ENCODE measurements at regions not wholly inside any gene's neighbourhood (a gene's known extent, or its start where the extent isn't known, plus 50 kb on each side); places are given as distances from the start of the nearest gene placed in this dataset.

GRCh38 chr22:27344546-27344945 is 457.0 kb downstream of the MN1 start:
- DNase-seq (ENCODE audit: low spot score), result no peak
- in situ Hi-C loops (cut with HindIII; ENCODE audit: low sequenced_read_pairs), result no loop called here

GRCh38 chr22:27345691-27346090 is 455.9 kb downstream of the MN1 start:
- in situ Hi-C loops (cut with HindIII; ENCODE audit: low sequenced_read_pairs), result no loop called here

GRCh38 chr22:27347951-27348350 is 453.6 kb downstream of the MN1 start:
- in situ Hi-C loops (cut with HindIII; ENCODE audit: low sequenced_read_pairs), result no loop called here
- DNase-seq (ENCODE audit: low spot score), result no peak

More at GRCh38 chr22:27345691-27346090, 455.9 kb downstream of the MN1 start:
- no peak for DNase-seq (ENCODE audit: low spot score)

- DNase-seq (ENCODE audit: low spot score), result no peak
Observed at GRCh38 chr22:27348634-27349033, 452.9 kb downstream of the MN1 start.

GRCh38 chr22:27349456-27349855 is 452.1 kb downstream of the MN1 start:
- DNase-seq (ENCODE audit: low spot score), result no peak
- in situ Hi-C loops (cut with HindIII; ENCODE audit: low sequenced_read_pairs), result no loop called here

More at GRCh38 chr22:27348634-27349033, 452.9 kb downstream of the MN1 start:
- in situ Hi-C loops (cut with HindIII; ENCODE audit: low sequenced_read_pairs), result no loop called here

- in situ Hi-C loops (cut with HindIII; ENCODE audit: low sequenced_read_pairs), result no loop called here
- no peak for DNase-seq (ENCODE audit: low spot score)
Observed at GRCh38 chr22:27350306-27350705, 451.2 kb downstream of the MN1 start.

- in situ Hi-C loops (cut with HindIII; ENCODE audit: low sequenced_read_pairs), result no loop called here
- DNase-seq (ENCODE audit: low spot score), result no peak
Observed at GRCh38 chr22:27352426-27352825, 449.1 kb downstream of the MN1 start.

GRCh38 chr22:27358096-27358870 is 443.3 kb downstream of the MN1 start:
- DNase-seq (ENCODE audit: low spot score), result no peak
- in situ Hi-C loops (cut with HindIII; ENCODE audit: low sequenced_read_pairs), result no loop called here

GRCh38 chr22:27370269-27370668 is 431.3 kb downstream of the MN1 start:
- in situ Hi-C loops (cut with HindIII; ENCODE audit: low sequenced_read_pairs), result no loop called here
- no peak for DNase-seq (ENCODE audit: low spot score)

- in situ Hi-C loops (cut with HindIII; ENCODE audit: low sequenced_read_pairs), result no loop called here
- DNase-seq (ENCODE audit: low spot score), result no peak
Observed at GRCh38 chr22:27370987-27371386, 430.6 kb downstream of the MN1 start.

- in situ Hi-C loops (cut with HindIII; ENCODE audit: low sequenced_read_pairs), result no loop called here
- no peak for DNase-seq (ENCODE audit: low spot score)
Observed at GRCh38 chr22:27372364-27372763, 429.2 kb downstream of the MN1 start.

GRCh38 chr22:27372969-27373670 is 428.4 kb downstream of the MN1 start:
- DNase-seq (ENCODE audit: low spot score), result no peak
- in situ Hi-C loops (cut with HindIII; ENCODE audit: low sequenced_read_pairs), result no loop called here

GRCh38 chr22:27377501-27378295 is 423.9 kb downstream of the MN1 start:
- DNase-seq (ENCODE audit: low spot score), result no peak
- in situ Hi-C loops (cut with HindIII; ENCODE audit: low sequenced_read_pairs), result no loop called here

- no peak for DNase-seq (ENCODE audit: low spot score)
- in situ Hi-C loops (cut with HindIII; ENCODE audit: low sequenced_read_pairs), result no loop called here
Observed at GRCh38 chr22:27378311-27378800, 423.2 kb downstream of the MN1 start.

GRCh38 chr22:27378995-27379394 is 422.6 kb downstream of the MN1 start:
- in situ Hi-C loops (cut with HindIII; ENCODE audit: low sequenced_read_pairs), result no loop called here
- no peak for DNase-seq (ENCODE audit: low spot score)

- DNase-seq (ENCODE audit: low spot score), result no peak
- in situ Hi-C loops (cut with HindIII; ENCODE audit: low sequenced_read_pairs), result no loop called here
Observed at GRCh38 chr22:27380855-27381254, 420.7 kb downstream of the MN1 start.

- in situ Hi-C loops (cut with HindIII; ENCODE audit: low sequenced_read_pairs), result no loop called here
- DNase-seq (ENCODE audit: low spot score), result no peak
Observed at GRCh38 chr22:27381552-27381951, 420.0 kb downstream of the MN1 start.

GRCh38 chr22:27381960-27382742 is 419.4 kb downstream of the MN1 start:
- no peak for DNase-seq (ENCODE audit: low spot score)
- in situ Hi-C loops (cut with HindIII; ENCODE audit: low sequenced_read_pairs), result no loop called here

GRCh38 chr22:27382947-27383346 is 418.6 kb downstream of the MN1 start:
- in situ Hi-C loops (cut with HindIII; ENCODE audit: low sequenced_read_pairs), result no loop called here
- no peak for DNase-seq (ENCODE audit: low spot score)

Data from G401 (cell line).